PFSK-1 (cell line): ENCODE measurements at regions not wholly inside any gene's neighbourhood (a gene's known extent, or its start where the extent isn't known, plus 50 kb on each side); places are given as distances from the start of the nearest gene placed in this dataset.

Source experiments
- POLR2AphosphoS5 ChIP-seq: IDR thresholded peaks from 2 replicates; pipeline ENCODE4 v1.6.1; 2012; ENCODE audit warnings: low read depth, mild to moderate bottlenecking, control low read depth, low read length, moderate library complexity
- SIN3A ChIP-seq: IDR thresholded peaks from 2 replicates; pipeline ENCODE4 v1.6.1; 2012; ENCODE audit warnings: mild to moderate bottlenecking, low read length, moderate library complexity, borderline replicate concordance; ENCODE audit not compliant: insufficient read depth
- TAF1 ChIP-seq: IDR thresholded peaks from 2 replicates; pipeline ENCODE4 v1.6.1; 2012; ENCODE audit warnings: low read length, control low read depth, borderline replicate concordance; ENCODE audit not compliant: insufficient read depth

DNA sequence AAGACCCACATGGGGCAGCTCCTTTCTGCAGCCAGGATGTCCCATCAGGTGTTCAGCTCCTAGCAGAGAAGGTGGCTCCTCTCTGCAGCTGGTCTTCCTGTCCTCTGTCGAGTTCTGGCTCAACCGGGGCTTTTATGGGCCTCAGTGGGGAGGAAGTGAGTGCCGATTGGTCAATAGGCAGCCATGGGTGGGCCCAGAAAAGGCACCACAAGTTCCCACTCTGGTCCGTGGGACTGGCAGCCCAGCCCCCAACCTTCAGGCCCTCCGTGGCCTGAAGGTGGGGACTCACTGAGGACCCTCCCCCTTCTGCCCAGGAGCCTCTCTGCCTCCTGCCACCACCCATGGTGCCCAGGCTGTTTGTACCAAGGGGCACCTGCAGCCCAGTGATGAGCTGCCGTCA, 161.7 kb upstream of the DUSP10 start:
- TF ChIP-seq SIN3A (no peak), TAF1 (no peak), POLR2AphosphoS5 (no peak)
